PC-9 (cell line): ENCODE measurements at regions not wholly inside any gene's neighbourhood (a gene's known extent, or its start where the extent isn't known, plus 50 kb on each side); places are given as distances from the start of the nearest gene placed in this dataset.

Source experiments
- BruUV-seq: library from RNA; stranded (reverse); fragments of 400-500 nt; replicated peaks from 2 replicates; lab custom pipeline; 2021; lab: Mats Ljungman, UMichigan
- CTCF ChIA-PET: fragments of 300-600 bp; sonication (Branson Sonifier 250); formaldehyde crosslinking; loops from one replicate; lab custom pipeline; 2022; ENCODE audit warnings: antibody characterized with exemption; lab: Charles Lee
- POLR2A ChIA-PET: fragments of 300-600 bp; sonication (Branson Sonifier 250); formaldehyde crosslinking; loops from one replicate; lab custom pipeline; 2022; ENCODE audit warnings: antibody characterized with exemption; ENCODE audit not compliant: unreplicated experiment; lab: Charles Lee
- DNase-seq, 2 experiments: peaks; one replicate each; pipeline versions ENCODE4 v3.0.0 to v3.0.0-alpha.2; 2015 to 2022; ENCODE audit warnings: mixed read lengths in 1 of 2
- H2AFZ ChIP-seq: fragments of 200-600 bp; sonication (generic); 2 replicates; pipeline ENCODE4 v1.8.1; 2017; ENCODE audit warnings: antibody characterized with exemption
- H3F3A ChIP-seq: fragments of 200-600 bp; sonication (generic); 2 replicates; pipeline ENCODE4 v1.8.1; 2017; ENCODE audit warnings: antibody characterized with exemption, mild to moderate bottlenecking, low read depth; ENCODE audit not compliant: insufficient read depth
- H3K27ac ChIP-seq: fragments of 200-600 bp; sonication (generic); 2 replicates; pipeline ENCODE4 v1.6.1; 2016; ENCODE audit warnings: mixed run types
- H3K27me3 ChIP-seq: fragments of 200-600 bp; sonication (generic); 2 replicates; pipeline ENCODE4 v1.6.1; 2016; ENCODE audit warnings: low read depth, mixed run types; ENCODE audit not compliant: insufficient read depth
- H3K36me3 ChIP-seq: fragments of 200-600 bp; sonication (generic); 2 replicates; pipeline ENCODE4 v1.6.1; 2016; ENCODE audit warnings: low read depth, mixed run types
- H3K4me1 ChIP-seq: fragments of 200-600 bp; sonication (generic); replicated peaks from 2 replicates; pipeline ENCODE4 v1.6.1; 2016; ENCODE audit warnings: mixed run types; ENCODE audit not compliant: insufficient read depth
- H3K4me2 ChIP-seq: fragments of 200-600 bp; sonication (generic); 2 replicates; pipeline ENCODE4 v1.6.1; 2017; ENCODE audit warnings: mixed run types
- H3K4me3 ChIP-seq: fragments of 200-600 bp; sonication (generic); 2 replicates; pipeline ENCODE4 v1.6.1; 2016; ENCODE audit warnings: mixed run types
- H3K79me2 ChIP-seq: fragments of 200-600 bp; sonication (generic); 2 replicates; pipeline ENCODE4 v1.6.1; 2017; ENCODE audit warnings: low read depth, mixed run types
- H3K9me2 ChIP-seq: fragments of 200-600 bp; sonication (generic); 2 replicates; pipeline ENCODE4 v1.8.1; 2017; ENCODE audit warnings: mild to moderate bottlenecking; ENCODE audit not compliant: insufficient read depth
- H3K9me3 ChIP-seq: fragments of 200-600 bp; sonication (generic); 2 replicates; pipeline ENCODE4 v1.8.1; 2016; ENCODE audit warnings: low read depth; ENCODE audit not compliant: insufficient read depth
- H4K20me1 ChIP-seq: fragments of 200-600 bp; sonication (generic); 2 replicates; pipeline ENCODE4 v1.8.1; 2017; ENCODE audit not compliant: insufficient read depth
- CTCF ChIP-seq: fragments of 200-600 bp; sonication (generic); conservative IDR thresholded peaks from 2 replicates; pipeline ENCODE4 v1.6.1; 2017; ENCODE audit warnings: mixed run types, antibody characterized with exemption, mild to moderate bottlenecking, moderate library complexity
- EZH2 ChIP-seq: fragments of 200-600 bp; sonication (generic); IDR thresholded peaks from 2 replicates; pipeline ENCODE4 v1.8.0; 2017; ENCODE audit warnings: antibody characterized with exemption, low read depth
- intact Hi-C: fragments of 100-400 bp; cut with micrococcal nuclease; formaldehyde crosslinking; loops from one replicate; pipeline ENCODE4 v1.10.0; 2022; ENCODE audit not compliant: unreplicated experiment

- intact Hi-C loops, result no loop called here
- POLR2A ChIA-PET, result no interaction called here
- no peak overlapping the region for H3K4me3 ChIP-seq
- no peaks in the 10 kb centered on the region for H4K20me1 ChIP-seq
- no peaks in the 10 kb centered on the region for H3K4me1 ChIP-seq
- H3K27me3 ChIP-seq, result peaks cover 93% of the 10 kb centered on the region
- CTCF ChIA-PET, result no interaction called here
- H3K79me2 ChIP-seq, result no peaks in the 10 kb centered on the region
- H3K9me3 ChIP-seq, result no peaks in the 10 kb centered on the region
- no peak overlapping the region for H3K4me2 ChIP-seq
- no peak overlapping the region for H2AFZ ChIP-seq
- no peak overlapping the region for H3K27ac ChIP-seq
- no peaks in the 10 kb centered on the region for H3F3A ChIP-seq
- no peak for DNase-seq
- BruUV-seq, result no TSS peak
- H3K9me2 ChIP-seq, result no peaks in the 10 kb centered on the region
- no peaks in the 10 kb centered on the region for H3K36me3 ChIP-seq
- TF ChIP-seq EZH2 (no peak), CTCF (no peak)
Measured at GRCh38 chr6:170038708-170039107, 252.2 kb downstream of the DLL1 start.

GRCh38 chr6:170038251-170038650 is 252.6 kb downstream of the DLL1 start:
- no TSS peak for BruUV-seq
- H2AFZ ChIP-seq, result no peak overlapping the region
- H3K9me2 ChIP-seq, result no peaks in the 10 kb centered on the region
- H3F3A ChIP-seq, result no peaks in the 10 kb centered on the region
- H3K27me3 ChIP-seq, result peaks cover 93% of the 10 kb centered on the region
- no peaks in the 10 kb centered on the region for H3K9me3 ChIP-seq
- no peak overlapping the region for H3K4me3 ChIP-seq
- ChIA-PET CTCF (no interaction called here), POLR2A (no interaction called here)
- no peaks in the 10 kb centered on the region for H3K79me2 ChIP-seq
- DNase-seq, result no peak
- no peaks in the 10 kb centered on the region for H3K36me3 ChIP-seq
- TF ChIP-seq EZH2 (no peak), CTCF (no peak)
- intact Hi-C loops, result no loop called here
- no peaks in the 10 kb centered on the region for H3K4me1 ChIP-seq
- H4K20me1 ChIP-seq, result no peaks in the 10 kb centered on the region
- H3K4me2 ChIP-seq, result no peak overlapping the region
- no peak overlapping the region for H3K27ac ChIP-seq

GRCh38 chr6:170037541-170038250 is 253.2 kb downstream of the DLL1 start:
- Histone ChIP-seq H3K9me3 (no peaks in the 10 kb centered on the region), H4K20me1 (no peaks in the 10 kb centered on the region), H3K4me1 (no peaks in the 10 kb centered on the region), H3K27me3 (peaks cover 93% of the 10 kb centered on the region), H3K79me2 (no peaks in the 10 kb centered on the region), H3K27ac (no peak overlapping the region), H3F3A (no peaks in the 10 kb centered on the region), H3K4me3 (no peak overlapping the region), H3K4me2 (no peak overlapping the region), H3K36me3 (no peaks in the 10 kb centered on the region), H3K9me2 (no peaks in the 10 kb centered on the region), H2AFZ (no peak overlapping the region)
- BruUV-seq, result no TSS peak
- no peak for TF ChIP-seq CTCF
- TF ChIP-seq EZH2, result no peak
- ChIA-PET POLR2A (no interaction called here), CTCF (no interaction called here)
- intact Hi-C loops, result no loop called here
- DNase-seq, result no peak
